Stimulated activated memory B cell treated with anti-CD40 and anti-IgM and Interleukin-4, amounts not matched to agents 10 μg/mL and 1 μg/mL and 100 μg/mL, for 72 hours (primary cell): ENCODE measurements at regions not wholly inside any gene's neighbourhood (a gene's known extent, or its start where the extent isn't known, plus 50 kb on each side); places are given as distances from the start of the nearest gene placed in this dataset.

Experiments used
- ATAC-seq: fragments of 150-1000 bp; cut with Tn5 transposase; 2 replicates; pipeline ENCODE4 v1.10.0; 2021
- H3K27ac Mint-ChIP-seq: one replicate; pipeline ENCODE4 v1.8.0; 2022; ENCODE audit warnings: mild to moderate bottlenecking, mixed read lengths
- H3K27me3 Mint-ChIP-seq: one replicate; pipeline ENCODE4 v1.8.0; 2022; ENCODE audit warnings: mixed read lengths
- H3K36me3 Mint-ChIP-seq: one replicate; pipeline ENCODE4 v1.8.0; 2022; ENCODE audit warnings: mixed read lengths
- H3K4me1 Mint-ChIP-seq: one replicate; pipeline ENCODE4 v1.8.0; 2022; ENCODE audit warnings: mixed read lengths
- H3K4me3 Mint-ChIP-seq: one replicate; pipeline ENCODE4 v1.8.0; 2022; ENCODE audit warnings: mild to moderate bottlenecking, moderate library complexity, mixed read lengths
- H3K9me3 Mint-ChIP-seq: one replicate; pipeline ENCODE4 v1.8.0; 2022; ENCODE audit warnings: mixed read lengths

GRCh38 chr5:15241216-15241821 is 258.7 kb upstream of the FBXL7 start:
- no peak overlapping the region for H3K27ac Mint-ChIP-seq
- no peaks in the 10 kb centered on the region for H3K36me3 Mint-ChIP-seq
- no peaks in the 10 kb centered on the region for H3K27me3 Mint-ChIP-seq
- no peaks in the 10 kb centered on the region for H3K4me1 Mint-ChIP-seq
- H3K9me3 Mint-ChIP-seq, result peaks cover 22% of the 10 kb centered on the region
- ATAC-seq, result no peak
- H3K4me3 Mint-ChIP-seq, result no peak overlapping the region

DNA sequence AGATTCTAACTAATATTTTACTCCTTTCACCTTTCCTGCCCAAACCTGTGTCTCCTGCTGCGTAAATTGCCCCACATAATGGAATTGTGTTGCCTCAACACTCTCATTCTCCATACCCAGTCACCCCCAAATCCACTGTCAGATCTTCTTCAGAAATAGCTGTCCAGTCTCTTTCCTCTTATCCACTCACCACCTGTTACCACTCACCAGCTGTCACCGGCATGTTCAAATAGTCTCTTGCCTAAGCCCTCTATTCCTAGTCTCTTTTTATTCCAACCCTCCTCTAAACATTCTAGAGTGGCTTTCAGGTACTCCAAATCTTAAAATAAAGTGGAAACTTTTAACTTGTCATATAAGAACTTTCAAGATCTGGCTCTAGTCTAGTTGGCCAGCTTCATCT is 262.0 kb upstream of the FBXL7 start:
- Mint-ChIP-seq H3K4me1 (no peaks in the 10 kb centered on the region), H3K36me3 (no peaks in the 10 kb centered on the region)

GRCh38 chr5:15236911-15237508 is 263.0 kb upstream of the FBXL7 start:
- Mint-ChIP-seq H3K9me3 (peaks cover 15% of the 10 kb centered on the region), H3K27me3 (no peaks in the 10 kb centered on the region), H3K4me1 (no peaks in the 10 kb centered on the region), H3K36me3 (no peaks in the 10 kb centered on the region), H3K27ac (no peak overlapping the region), H3K4me3 (no peak overlapping the region)
- ATAC-seq, result no peak

More for the DNA sequence above, 262.0 kb upstream of the FBXL7 start:
- ATAC-seq, result no peak
- H3K9me3 Mint-ChIP-seq, result peaks cover 13% of the 10 kb centered on the region
- no peaks in the 10 kb centered on the region for H3K27me3 Mint-ChIP-seq
- no peak overlapping the region for H3K27ac Mint-ChIP-seq
- H3K4me3 Mint-ChIP-seq, result no peak overlapping the region

- ATAC-seq, result no peak
- Mint-ChIP-seq H3K27ac (no peak overlapping the region), H3K4me3 (no peak overlapping the region), H3K9me3 (peaks cover 21% of the 10 kb centered on the region), H3K27me3 (no peaks in the 10 kb centered on the region), H3K4me1 (no peaks in the 10 kb centered on the region), H3K36me3 (no peaks in the 10 kb centered on the region)
Observed at GRCh38 chr5:15234911-15235310, 265.1 kb upstream of the FBXL7 start.

GRCh38 chr5:15234366-15234765 is 265.6 kb upstream of the FBXL7 start:
- H3K27ac Mint-ChIP-seq, result no peak overlapping the region
- H3K36me3 Mint-ChIP-seq, result no peaks in the 10 kb centered on the region
- no peaks in the 10 kb centered on the region for H3K4me1 Mint-ChIP-seq
- ATAC-seq, result no peak
- no peak overlapping the region for H3K4me3 Mint-ChIP-seq
- H3K27me3 Mint-ChIP-seq, result no peaks in the 10 kb centered on the region
- H3K9me3 Mint-ChIP-seq, result peaks cover 16% of the 10 kb centered on the region

- no peak for ATAC-seq
- Mint-ChIP-seq H3K27me3 (no peaks in the 10 kb centered on the region), H3K4me1 (no peaks in the 10 kb centered on the region), H3K27ac (no peak overlapping the region), H3K36me3 (no peaks in the 10 kb centered on the region), H3K4me3 (no peak overlapping the region), H3K9me3 (peaks cover 14% of the 10 kb centered on the region)
Observed at GRCh38 chr5:15233566-15233965, 266.4 kb upstream of the FBXL7 start.

DNA sequence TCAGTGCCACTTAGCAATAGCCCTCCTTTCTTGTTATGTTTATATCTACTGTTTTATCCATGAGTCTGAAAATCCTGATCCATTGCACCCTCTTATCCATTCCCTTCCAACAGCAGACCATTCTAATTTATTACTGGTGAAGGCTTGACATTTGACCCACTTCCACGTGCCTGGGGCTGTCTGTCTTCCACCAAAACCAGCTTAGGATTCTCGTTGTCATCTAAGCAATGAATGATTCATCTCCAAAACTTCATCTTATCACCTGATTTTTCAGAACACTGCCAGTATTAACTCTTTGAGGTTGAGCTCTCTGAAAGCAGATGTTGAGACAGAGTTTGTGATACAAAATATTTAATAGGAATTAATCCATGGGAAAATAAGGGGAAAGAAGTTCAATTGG is 277.8 kb upstream of the FBXL7 start:
- Mint-ChIP-seq H3K4me3 (no peak overlapping the region), H3K27ac (no peak overlapping the region), H3K9me3 (peaks cover 4% of the 10 kb centered on the region), H3K4me1 (no peaks in the 10 kb centered on the region), H3K27me3 (no peaks in the 10 kb centered on the region), H3K36me3 (no peaks in the 10 kb centered on the region)
- ATAC-seq, result no peak

DNA sequence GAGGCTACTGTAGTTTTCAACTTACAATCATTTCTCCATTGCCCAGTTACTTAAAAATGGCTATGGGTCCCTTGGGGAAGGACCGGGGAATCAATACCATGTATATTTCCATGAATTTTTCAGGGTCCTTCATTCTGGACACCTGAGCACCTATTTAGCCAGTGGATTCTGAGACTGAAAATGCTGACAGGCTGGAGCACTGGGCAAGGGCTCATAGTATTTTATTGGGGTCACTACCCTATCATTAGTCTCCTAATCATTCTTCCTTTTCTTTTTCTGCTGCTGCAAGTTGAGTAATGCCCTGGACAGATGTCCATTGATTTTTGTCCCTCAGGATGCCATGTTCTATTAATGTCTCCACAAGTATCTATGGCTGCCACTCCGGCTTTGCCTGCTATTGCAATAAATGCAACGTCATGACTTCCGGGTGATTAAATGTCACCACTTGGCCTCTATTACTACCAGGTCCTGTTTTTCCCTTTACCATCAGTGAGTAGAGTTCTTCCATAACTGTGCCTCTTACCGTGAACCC is 279.3 kb upstream of the FBXL7 start:
- no peaks in the 10 kb centered on the region for H3K4me1 Mint-ChIP-seq
- H3K27ac Mint-ChIP-seq, result no peak overlapping the region
- H3K9me3 Mint-ChIP-seq, result peaks cover 12% of the 10 kb centered on the region
- no peaks in the 10 kb centered on the region for H3K27me3 Mint-ChIP-seq
- H3K36me3 Mint-ChIP-seq, result no peaks in the 10 kb centered on the region
- H3K4me3 Mint-ChIP-seq, result no peak overlapping the region
- ATAC-seq, result no peak

DNA sequence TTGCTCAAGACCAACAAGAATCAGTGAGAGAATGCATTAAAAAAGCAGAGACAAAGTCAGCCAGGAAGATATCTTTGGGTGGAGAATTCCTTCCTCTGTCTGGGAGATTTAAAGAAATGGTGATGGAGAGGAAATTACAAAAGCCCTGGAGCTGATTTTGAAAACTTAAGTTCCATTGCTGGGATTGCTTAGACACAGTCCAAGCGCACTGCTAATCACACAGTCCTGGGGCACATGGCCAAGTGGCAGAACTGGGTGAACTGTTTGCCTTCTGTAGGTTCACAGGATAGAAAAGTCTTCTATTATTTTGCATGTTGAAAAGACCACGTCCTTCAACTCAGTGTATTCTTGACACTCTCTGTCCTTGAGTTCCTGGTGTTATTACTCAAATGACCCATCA is 284.9 kb upstream of the FBXL7 start:
- H3K4me3 Mint-ChIP-seq, result no peak overlapping the region
- no peaks in the 10 kb centered on the region for H3K27me3 Mint-ChIP-seq
- no peaks in the 10 kb centered on the region for H3K36me3 Mint-ChIP-seq
- ATAC-seq, result no peak
- no peaks in the 10 kb centered on the region for H3K4me1 Mint-ChIP-seq
- no peak overlapping the region for H3K27ac Mint-ChIP-seq
- H3K9me3 Mint-ChIP-seq, result peaks cover 15% of the 10 kb centered on the region

DNA sequence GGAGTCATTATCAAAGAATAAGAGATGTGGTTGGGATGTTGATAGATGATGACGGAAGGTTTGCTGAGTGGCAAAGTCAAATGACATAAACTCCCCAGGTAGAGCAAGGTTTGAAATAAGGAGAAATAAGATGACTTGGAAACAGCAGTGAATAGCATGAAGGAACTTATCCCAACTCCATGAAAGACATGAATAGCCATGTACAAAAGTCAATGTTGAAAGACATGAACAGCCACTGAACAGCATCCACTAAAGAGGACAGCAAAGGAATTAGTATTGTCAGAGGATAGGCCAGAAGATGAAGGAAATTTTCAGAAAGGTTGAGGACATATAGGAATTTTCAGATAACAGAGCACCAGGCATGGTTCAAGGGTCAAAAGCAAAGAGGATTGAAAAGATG is 286.0 kb upstream of the FBXL7 start:
- ATAC-seq, result no peak
- Mint-ChIP-seq H3K9me3 (peaks cover 15% of the 10 kb centered on the region), H3K4me1 (no peaks in the 10 kb centered on the region), H3K27me3 (no peaks in the 10 kb centered on the region), H3K27ac (no peak overlapping the region), H3K36me3 (no peaks in the 10 kb centered on the region), H3K4me3 (no peak overlapping the region)

- no peak for ATAC-seq
- no peaks in the 10 kb centered on the region for H3K36me3 Mint-ChIP-seq
- no peaks in the 10 kb centered on the region for H3K27me3 Mint-ChIP-seq
- no peaks in the 10 kb centered on the region for H3K4me1 Mint-ChIP-seq
- peaks cover 8% of the 10 kb centered on the region for H3K9me3 Mint-ChIP-seq
- no peak overlapping the region for H3K27ac Mint-ChIP-seq
- H3K4me3 Mint-ChIP-seq, result no peak overlapping the region
Observed at GRCh38 chr5:15209053-15209762, 290.8 kb upstream of the FBXL7 start.

- H3K36me3 Mint-ChIP-seq, result no peaks in the 10 kb centered on the region
- no peaks in the 10 kb centered on the region for H3K4me1 Mint-ChIP-seq
- H3K27me3 Mint-ChIP-seq, result no peaks in the 10 kb centered on the region
- ATAC-seq, result no peak
- H3K9me3 Mint-ChIP-seq, result peaks cover 7% of the 10 kb centered on the region
- no peak overlapping the region for H3K27ac Mint-ChIP-seq
- no peak overlapping the region for H3K4me3 Mint-ChIP-seq
Observed at GRCh38 chr5:15206133-15206532, 293.8 kb upstream of the FBXL7 start.

DNA sequence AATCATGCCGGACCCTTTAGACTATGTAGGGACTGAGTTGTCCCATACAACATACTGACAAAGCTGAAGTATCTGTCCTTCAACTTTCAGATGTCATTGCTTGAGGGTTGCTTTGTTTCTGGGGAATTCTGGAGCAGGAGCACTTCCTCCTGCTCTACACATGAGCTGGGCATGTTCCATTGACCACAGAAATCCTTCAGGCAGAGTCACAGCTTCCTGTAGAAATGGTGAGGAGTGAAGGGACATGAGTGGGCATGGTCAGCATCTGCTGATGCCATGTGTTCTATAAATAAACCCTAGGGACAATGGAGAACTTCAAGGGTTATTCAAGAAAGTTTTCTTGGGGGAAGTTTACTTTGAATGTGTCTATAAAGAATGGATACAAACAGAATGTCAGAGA is 296.6 kb upstream of the FBXL7 start:
- Mint-ChIP-seq H3K36me3 (no peaks in the 10 kb centered on the region), H3K27ac (no peak overlapping the region), H3K9me3 (peaks cover 5% of the 10 kb centered on the region)

GRCh38 chr5:15191012-15191411 is 309.0 kb upstream of the FBXL7 start:
- Mint-ChIP-seq H3K4me1 (no peaks in the 10 kb centered on the region), H3K4me3 (no peak overlapping the region), H3K36me3 (no peaks in the 10 kb centered on the region), H3K27me3 (no peaks in the 10 kb centered on the region), H3K27ac (no peak overlapping the region), H3K9me3 (peaks cover 11% of the 10 kb centered on the region)
- ATAC-seq, result no peak

More for the DNA sequence above, 296.6 kb upstream of the FBXL7 start:
- H3K4me3 Mint-ChIP-seq, result no peak overlapping the region
- no peak for ATAC-seq
- no peaks in the 10 kb centered on the region for H3K27me3 Mint-ChIP-seq
- H3K4me1 Mint-ChIP-seq, result no peaks in the 10 kb centered on the region

- Mint-ChIP-seq H3K27me3 (no peaks in the 10 kb centered on the region), H3K27ac (no peak overlapping the region), H3K4me1 (no peaks in the 10 kb centered on the region), H3K36me3 (no peaks in the 10 kb centered on the region), H3K4me3 (no peak overlapping the region), H3K9me3 (no peaks in the 10 kb centered on the region)
- ATAC-seq, result no peak
Observed at GRCh38 chr5:15183520-15183919, 311.9 kb upstream of the ANKH start.

- H3K4me1 Mint-ChIP-seq, result no peaks in the 10 kb centered on the region
- H3K9me3 Mint-ChIP-seq, result peaks cover 8% of the 10 kb centered on the region
- no peaks in the 10 kb centered on the region for H3K36me3 Mint-ChIP-seq
- no peak overlapping the region for H3K27ac Mint-ChIP-seq
- H3K4me3 Mint-ChIP-seq, result no peak overlapping the region
- ATAC-seq, result no peak
- H3K27me3 Mint-ChIP-seq, result peaks cover 12% of the 10 kb centered on the region
Observed at GRCh38 chr5:15170173-15170572, 298.6 kb upstream of the ANKH start.
